SU-DHL-6 (cell line): ENCODE measurements at regions not wholly inside any gene's neighbourhood (a gene's known extent, or its start where the extent isn't known, plus 50 kb on each side); places are given as distances from the start of the nearest gene placed in this dataset.

ENCODE experiments used
- H2AFZ ChIP-seq: fragments of 200-600 bp; sonication (generic); 2 replicates; pipeline ENCODE4 v1.6.1; 2014; ENCODE audit warnings: low read depth, mild to moderate bottlenecking, moderate library complexity, mixed read lengths, antibody characterized with exemption, low read length; ENCODE audit not compliant: severe bottlenecking
- H3F3A ChIP-seq: fragments of 200-600 bp; shearing (Covaris generic); 2 replicates; pipeline ENCODE4 v1.6.0; 2016; ENCODE audit warnings: antibody characterized with exemption, mild to moderate bottlenecking; ENCODE audit not compliant: insufficient read depth
- H3K27ac ChIP-seq: fragments of 200-600 bp; sonication (generic); 2 replicates; pipeline ENCODE4 v1.5.1; 2016; ENCODE audit warnings: low read depth, mild to moderate bottlenecking, low read length, moderate library complexity, mixed read lengths
- H3K27me3 ChIP-seq: fragments of 200-600 bp; sonication (generic), shearing (Covaris generic); 2 replicates; pipeline ENCODE4 v1.6.0; 2014; ENCODE audit warnings: mild to moderate bottlenecking, low read length
- H3K36me3 ChIP-seq: fragments of 200-600 bp; sonication (generic); 2 replicates; pipeline ENCODE4 v1.6.1; 2014; ENCODE audit warnings: mild to moderate bottlenecking, low read length, mixed read lengths
- H3K4me2 ChIP-seq: fragments of 300-600, 200-600 bp; shearing (Covaris generic), sonication (generic); 2 replicates; pipeline ENCODE4 v1.6.0; 2014; ENCODE audit warnings: low read length, low read depth, mild to moderate bottlenecking; ENCODE audit not compliant: poor library complexity, severe bottlenecking
- H3K4me3 ChIP-seq: fragments of 200-600 bp; sonication (generic); 2 replicates; pipeline ENCODE4 v1.5.1; 2014; ENCODE audit warnings: antibody characterized with exemption, low read length, mild to moderate bottlenecking, mixed read lengths; ENCODE audit not compliant: insufficient read depth, poor library complexity, severe bottlenecking
- H3K79me2 ChIP-seq: fragments of 200-600 bp; sonication (generic); 2 replicates; pipeline ENCODE4 v1.6.1; 2014; ENCODE audit warnings: mild to moderate bottlenecking, low read length, moderate library complexity; ENCODE audit not compliant: insufficient read depth
- H3K9ac ChIP-seq: fragments of 200-600 bp; sonication (generic); 2 replicates; pipeline ENCODE4 v1.7.0; 2014; ENCODE audit warnings: mild to moderate bottlenecking, low read length
- H3K9me2 ChIP-seq: fragments of 200-600 bp; sonication (generic); replicated peaks from 2 replicates; pipeline ENCODE4 v1.6.1; 2014; ENCODE audit warnings: low read length; ENCODE audit not compliant: insufficient read depth
- H3K9me3 ChIP-seq: fragments of 200-600 bp; sonication (generic); 2 replicates; pipeline ENCODE4 v1.6.1; 2014; ENCODE audit warnings: low read length, mixed read lengths; ENCODE audit not compliant: insufficient read depth
- H4K20me1 ChIP-seq: fragments of 200-600 bp; sonication (generic); 2 replicates; pipeline ENCODE4 v1.6.1; 2014; ENCODE audit warnings: low read depth, mild to moderate bottlenecking, antibody characterized with exemption, low read length, moderate library complexity, mixed read lengths
- CTCF ChIP-seq: fragments of 200-600 bp; sonication (generic); IDR thresholded peaks from one replicate; pipeline ENCODE4 v1.5.1; 2017; ENCODE audit warnings: antibody characterized with exemption, mild to moderate bottlenecking, low read length, moderate library complexity; ENCODE audit not compliant: insufficient read depth, poor library complexity, severe bottlenecking
- EZH2phosphoT487 ChIP-seq: fragments of 200-600 bp; sonication (generic), shearing (Covaris generic); conservative IDR thresholded peaks from 2 replicates; pipeline ENCODE4 v1.6.1; 2018; ENCODE audit warnings: mild to moderate bottlenecking, antibody characterized with exemption, low read length, moderate library complexity, mixed read lengths

GRCh38 chr5:170178814-170179213 lies 54.0 kb upstream of the C5orf58 start:
- TF ChIP-seq CTCF (no peak), EZH2phosphoT487 (no peak)
- Histone ChIP-seq H2AFZ (no peak overlapping the region), H3K36me3 (no peaks in the 10 kb centered on the region), H3K27me3 (no peaks in the 10 kb centered on the region), H3K4me3 (no peak overlapping the region), H3K9me3 (no peaks in the 10 kb centered on the region), H3K4me2 (no peak overlapping the region), H3K79me2 (no peaks in the 10 kb centered on the region), H3K9me2 (no peaks in the 10 kb centered on the region), H3K27ac (no peak overlapping the region), H3F3A (no peaks in the 10 kb centered on the region), H3K9ac (no peak overlapping the region), H4K20me1 (no peaks in the 10 kb centered on the region)

GRCh38 chr5:170179626-170180025 lies 53.2 kb upstream of the C5orf58 start:
- Histone ChIP-seq H3K9ac (no peak overlapping the region), H2AFZ (no peak overlapping the region), H3K27me3 (no peaks in the 10 kb centered on the region), H4K20me1 (no peaks in the 10 kb centered on the region), H3F3A (no peaks in the 10 kb centered on the region), H3K4me2 (no peak overlapping the region), H3K27ac (no peak overlapping the region), H3K36me3 (no peaks in the 10 kb centered on the region), H3K4me3 (no peak overlapping the region), H3K9me3 (no peaks in the 10 kb centered on the region), H3K79me2 (no peaks in the 10 kb centered on the region), H3K9me2 (no peaks in the 10 kb centered on the region)
- TF ChIP-seq EZH2phosphoT487 (no peak), CTCF (no peak)

GRCh38 chr5:170181902-170182301 lies 50.9 kb upstream of the C5orf58 start:
- Histone ChIP-seq H3K4me3 (no peak overlapping the region), H2AFZ (no peak overlapping the region), H3K36me3 (no peaks in the 10 kb centered on the region), H3K27ac (no peak overlapping the region), H3K9me2 (no peaks in the 10 kb centered on the region), H3F3A (no peaks in the 10 kb centered on the region), H3K27me3 (no peaks in the 10 kb centered on the region), H4K20me1 (no peaks in the 10 kb centered on the region), H3K9ac (no peak overlapping the region), H3K4me2 (no peak overlapping the region), H3K9me3 (no peaks in the 10 kb centered on the region), H3K79me2 (no peaks in the 10 kb centered on the region)
- TF ChIP-seq CTCF = no peak
- TF ChIP-seq EZH2phosphoT487 = no peak

GRCh38 chr5:170182491-170182890 lies 50.3 kb upstream of the C5orf58 start:
- Histone ChIP-seq H3K9me2 (no peaks in the 10 kb centered on the region), H2AFZ (no peak overlapping the region), H4K20me1 (no peaks in the 10 kb centered on the region), H3K27ac (no peak overlapping the region), H3K79me2 (no peaks in the 10 kb centered on the region), H3K27me3 (no peaks in the 10 kb centered on the region), H3K4me2 (no peak overlapping the region), H3K9ac (no peak overlapping the region), H3K9me3 (no peaks in the 10 kb centered on the region), H3F3A (no peaks in the 10 kb centered on the region), H3K4me3 (no peak overlapping the region), H3K36me3 (no peaks in the 10 kb centered on the region)
- TF ChIP-seq CTCF = no peak
- TF ChIP-seq EZH2phosphoT487 = no peak
